Astrocyte (in vitro differentiated cells and primary cell): ENCODE measurements at regions not wholly inside any gene's neighbourhood (a gene's known extent, or its start where the extent isn't known, plus 50 kb on each side); places are given as distances from the start of the nearest gene placed in this dataset.

Source experiments
- DNase-seq: peaks from one replicate; pipeline ENCODE4 v3.0.0-alpha.2; 2010; ENCODE audit warnings: low read depth
- FAIRE-seq: peaks from 2 replicates; lab custom pipeline; 2011; peaks lifted over from hg19 to GRCh38; lab: Jason Lieb, UNC
- H2AFZ ChIP-seq: 2 replicates; pipeline ENCODE4 v1.6.0; 2012; ENCODE audit warnings: low read depth, low read length, inconsistent platforms
- H3K27ac ChIP-seq: 2 replicates; pipeline ENCODE4 v1.5.1; 2011; ENCODE audit warnings: low read depth, low read length, inconsistent platforms
- H3K27me3 ChIP-seq: 2 replicates; pipeline ENCODE4 v1.6.0; 2011; ENCODE audit warnings: low read length, inconsistent platforms; ENCODE audit not compliant: insufficient read depth
- H3K36me3 ChIP-seq: 2 replicates; pipeline ENCODE4 v1.5.1; 2011; ENCODE audit warnings: low read length, inconsistent platforms; ENCODE audit not compliant: insufficient read depth
- H3K4me1 ChIP-seq: 2 replicates; pipeline ENCODE4 v1.5.1; 2011; ENCODE audit warnings: low read length, inconsistent platforms; ENCODE audit not compliant: insufficient read depth
- H3K4me2 ChIP-seq: 2 replicates; pipeline ENCODE4 v1.6.0; 2012; ENCODE audit warnings: low read length, inconsistent platforms
- H3K4me3 ChIP-seq: 2 replicates; pipeline ENCODE4 v1.5.1; 2011; ENCODE audit warnings: low read depth, mild to moderate bottlenecking, low read length, inconsistent platforms; ENCODE audit not compliant: insufficient read depth
- H3K79me2 ChIP-seq: 2 replicates; pipeline ENCODE4 v1.6.0; 2012; ENCODE audit warnings: mild to moderate bottlenecking, low read length, inconsistent platforms; ENCODE audit not compliant: insufficient read depth
- H3K9ac ChIP-seq: 2 replicates; pipeline ENCODE4 v1.6.0; 2012; ENCODE audit warnings: mild to moderate bottlenecking, low read length, inconsistent platforms
- H3K9me3 ChIP-seq: 2 replicates; pipeline ENCODE4 v1.5.1; 2012; ENCODE audit warnings: low read depth, mild to moderate bottlenecking, low read length, inconsistent platforms; ENCODE audit not compliant: insufficient read depth
- H4K20me1 ChIP-seq: 2 replicates; pipeline ENCODE4 v1.6.0; 2012; ENCODE audit warnings: low read length, inconsistent platforms; ENCODE audit not compliant: insufficient read depth
- H3K27ac Mint-ChIP-seq: one replicate; pipeline ENCODE4 v1.8.0; 2021; ENCODE audit warnings: mild to moderate bottlenecking, mixed read lengths; ENCODE audit not compliant: unreplicated experiment
- H3K27me3 Mint-ChIP-seq: one replicate; pipeline ENCODE4 v1.8.0; 2021; ENCODE audit warnings: low read depth, mixed read lengths; ENCODE audit not compliant: unreplicated experiment
- H3K36me3 Mint-ChIP-seq: one replicate; pipeline ENCODE4 v1.8.0; 2021; ENCODE audit warnings: low read depth, mixed read lengths; ENCODE audit not compliant: unreplicated experiment
- H3K4me1 Mint-ChIP-seq: one replicate; pipeline ENCODE4 v1.8.0; 2021; ENCODE audit warnings: low read depth, mixed read lengths; ENCODE audit not compliant: unreplicated experiment
- H3K4me3 Mint-ChIP-seq: one replicate; pipeline ENCODE4 v1.8.0; 2021; ENCODE audit warnings: mild to moderate bottlenecking, moderate library complexity, mixed read lengths; ENCODE audit not compliant: unreplicated experiment
- H3K9me3 Mint-ChIP-seq: one replicate; pipeline ENCODE4 v1.8.0; 2021; ENCODE audit warnings: mild to moderate bottlenecking, mixed read lengths; ENCODE audit not compliant: unreplicated experiment
- CTCF ChIP-seq: IDR thresholded peaks from 2 replicates; pipeline ENCODE4 v1.5.1; 2011; ENCODE audit warnings: low read depth, mild to moderate bottlenecking, inconsistent platforms, low read length, moderate library complexity; ENCODE audit not compliant: insufficient read depth
- EZH2 ChIP-seq: IDR thresholded peaks from 2 replicates; pipeline ENCODE4 v1.6.1; 2012; ENCODE audit warnings: mild to moderate bottlenecking, low read length, inconsistent platforms; ENCODE audit not compliant: insufficient read depth

- peaks cover 40% of the 10 kb centered on the region for H3K27me3 Mint-ChIP-seq
- H3K36me3 Mint-ChIP-seq, result no peaks in the 10 kb centered on the region
- Histone ChIP-seq H3K4me2 (no peak overlapping the region), H3K79me2 (no peaks in the 10 kb centered on the region), H2AFZ (no peak overlapping the region), H3K27me3 (no peaks in the 10 kb centered on the region), H3K27ac (no peak overlapping the region), H3K9me3 (no peaks in the 10 kb centered on the region), H3K4me3 (no peak overlapping the region), H4K20me1 (no peaks in the 10 kb centered on the region), H3K9ac (no peak overlapping the region), H3K36me3 (no peaks in the 10 kb centered on the region), H3K4me1 (no peaks in the 10 kb centered on the region)
- no peak overlapping the region for H3K4me3 Mint-ChIP-seq
- H3K9me3 Mint-ChIP-seq, result peaks cover 7% of the 10 kb centered on the region
- FAIRE-seq (peak; percentile 73), DNase-seq (no peak)
- H3K27ac Mint-ChIP-seq, result no peak overlapping the region
- TF ChIP-seq CTCF (no peak), EZH2 (no peak)
- H3K4me1 Mint-ChIP-seq, result no peaks in the 10 kb centered on the region
Measured at GRCh38 chrX:39220952-39221351, 419.7 kb downstream of the MID1IP1 start.

GRCh38 chrX:39222346-39223113 is 421.3 kb downstream of the MID1IP1 start:
- no peak overlapping the region for H3K27ac Mint-ChIP-seq
- Histone ChIP-seq H3K9ac (no peak overlapping the region), H3K27me3 (no peaks in the 10 kb centered on the region), H3K36me3 (no peaks in the 10 kb centered on the region), H3K4me1 (no peaks in the 10 kb centered on the region), H2AFZ (no peak overlapping the region), H3K9me3 (no peaks in the 10 kb centered on the region), H4K20me1 (no peaks in the 10 kb centered on the region), H3K4me2 (no peak overlapping the region), H3K27ac (no peak overlapping the region), H3K4me3 (no peak overlapping the region), H3K79me2 (no peaks in the 10 kb centered on the region)
- peaks cover 33% of the 10 kb centered on the region for H3K27me3 Mint-ChIP-seq
- DNase-seq (no peak), FAIRE-seq (peak; percentile 47)
- H3K9me3 Mint-ChIP-seq, result peaks cover 7% of the 10 kb centered on the region
- no peak overlapping the region for H3K4me3 Mint-ChIP-seq
- H3K36me3 Mint-ChIP-seq, result no peaks in the 10 kb centered on the region
- TF ChIP-seq CTCF (no peak), EZH2 (no peak)
- H3K4me1 Mint-ChIP-seq, result no peaks in the 10 kb centered on the region

GRCh38 chrX:39226251-39226650 is 425.0 kb downstream of the MID1IP1 start:
- TF ChIP-seq EZH2, result no peak
- TF ChIP-seq CTCF, result no peak
- FAIRE-seq (peak; percentile 9), DNase-seq (no peak)
- Mint-ChIP-seq H3K36me3 (no peaks in the 10 kb centered on the region), H3K4me3 (no peak overlapping the region), H3K4me1 (no peaks in the 10 kb centered on the region), H3K27me3 (peaks cover 21% of the 10 kb centered on the region), H3K9me3 (peaks cover 5% of the 10 kb centered on the region), H3K27ac (no peak overlapping the region)
- no peak overlapping the region for H3K4me2 ChIP-seq
- no peaks in the 10 kb centered on the region for H3K4me1 ChIP-seq
- H3K4me3 ChIP-seq, result no peak overlapping the region
- no peak overlapping the region for H3K9ac ChIP-seq
- no peak overlapping the region for H3K27ac ChIP-seq
- H3K79me2 ChIP-seq, result no peaks in the 10 kb centered on the region
- no peak overlapping the region for H2AFZ ChIP-seq
- H3K27me3 ChIP-seq, result no peaks in the 10 kb centered on the region
- H3K9me3 ChIP-seq, result no peaks in the 10 kb centered on the region
- no peaks in the 10 kb centered on the region for H3K36me3 ChIP-seq
- H4K20me1 ChIP-seq, result no peaks in the 10 kb centered on the region
